Cardiac muscle cell (in vitro differentiated cells and primary cell): ENCODE measurements at regions not wholly inside any gene's neighbourhood (a gene's known extent, or its start where the extent isn't known, plus 50 kb on each side); places are given as distances from the start of the nearest gene placed in this dataset.

ENCODE experiments used
- DNase-seq, 2 donors: peaks; one replicate each; pipeline versions ENCODE4 v3.0.0 to v3.0.0-alpha.2; 2010 to 2017; ENCODE audit warnings: low read depth in 1 of 2, low spot score in 1 of 2
- H3K27ac ChIP-seq: fragments of 200-600 bp; sonication (generic); 2 replicates; pipeline ENCODE4 v1.5.1; 2016
- H3K27me3 ChIP-seq: fragments of 200-600 bp; sonication (generic); 2 replicates; pipeline ENCODE4 v1.6.0; 2016; ENCODE audit warnings: control low read depth
- H3K36me3 ChIP-seq: fragments of 200-600 bp; sonication (generic); 2 replicates; pipeline ENCODE4 v1.5.1; 2016; ENCODE audit warnings: control low read depth
- H3K4me1 ChIP-seq: fragments of 200-600 bp; sonication (generic); 2 replicates; pipeline ENCODE4 v1.8.1; 2017; ENCODE audit warnings: low read depth, mild to moderate bottlenecking, mixed run types
- H3K4me3 ChIP-seq: fragments of 200-600 bp; sonication (generic); 2 replicates; pipeline ENCODE4 v1.5.1; 2016; ENCODE audit warnings: mild to moderate bottlenecking
- H3K9me3 ChIP-seq: fragments of 200-600 bp; sonication (generic); 2 replicates; pipeline ENCODE4 v1.5.1; 2017; ENCODE audit warnings: low read depth, mild to moderate bottlenecking, control low read depth
- TF ChIP-seq, protein P1 (sequence below): IDR thresholded peaks from 2 replicates; pipeline ENCODE4 v1.5.1; 2012; ENCODE audit warnings: low read depth, mild to moderate bottlenecking, low read length

DNA sequence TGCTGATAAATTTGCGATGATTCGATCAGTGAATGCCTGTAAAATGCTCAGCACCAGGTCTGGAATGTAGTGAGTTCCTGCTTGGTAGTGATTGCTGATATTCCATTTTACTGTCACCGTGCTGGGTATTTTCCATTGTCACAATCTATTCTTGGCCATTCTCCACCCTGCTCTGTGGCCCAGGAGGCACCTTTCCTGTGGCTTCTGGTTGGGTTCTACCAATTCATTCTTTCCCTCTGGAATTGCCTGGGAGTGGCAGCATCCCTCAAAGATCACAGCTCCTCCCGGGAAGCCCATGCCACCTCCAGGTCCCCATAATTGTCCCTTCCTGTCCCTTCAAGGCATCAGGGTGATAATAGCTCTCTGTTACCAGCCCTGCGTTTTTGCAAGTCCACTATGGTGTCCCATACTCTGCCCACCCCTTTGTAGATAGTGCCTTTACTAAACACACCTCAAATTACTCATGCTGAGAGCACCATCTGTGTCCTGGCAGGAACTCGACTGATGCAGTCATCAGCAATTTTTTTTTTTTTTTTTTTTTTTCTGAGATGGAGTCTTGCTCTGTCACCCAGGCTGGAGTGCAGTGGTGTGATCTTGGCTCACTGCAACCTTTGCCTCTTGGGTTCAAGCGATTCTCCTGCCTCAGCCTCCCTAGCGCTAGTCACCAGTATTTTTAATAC, 177.8 kb upstream of the PROK2 start:
- no peak for DNase-seq
- H3K27me3 ChIP-seq: no peaks in the 10 kb centered on the region
- H3K4me3 ChIP-seq: no peak overlapping the region
- no peaks in the 10 kb centered on the region for H3K36me3 ChIP-seq
- H3K27ac ChIP-seq: no peak overlapping the region
- no peaks in the 10 kb centered on the region for H3K9me3 ChIP-seq
- H3K4me1 ChIP-seq: no peaks in the 10 kb centered on the region
- TF ChIP-seq, protein P1, sequence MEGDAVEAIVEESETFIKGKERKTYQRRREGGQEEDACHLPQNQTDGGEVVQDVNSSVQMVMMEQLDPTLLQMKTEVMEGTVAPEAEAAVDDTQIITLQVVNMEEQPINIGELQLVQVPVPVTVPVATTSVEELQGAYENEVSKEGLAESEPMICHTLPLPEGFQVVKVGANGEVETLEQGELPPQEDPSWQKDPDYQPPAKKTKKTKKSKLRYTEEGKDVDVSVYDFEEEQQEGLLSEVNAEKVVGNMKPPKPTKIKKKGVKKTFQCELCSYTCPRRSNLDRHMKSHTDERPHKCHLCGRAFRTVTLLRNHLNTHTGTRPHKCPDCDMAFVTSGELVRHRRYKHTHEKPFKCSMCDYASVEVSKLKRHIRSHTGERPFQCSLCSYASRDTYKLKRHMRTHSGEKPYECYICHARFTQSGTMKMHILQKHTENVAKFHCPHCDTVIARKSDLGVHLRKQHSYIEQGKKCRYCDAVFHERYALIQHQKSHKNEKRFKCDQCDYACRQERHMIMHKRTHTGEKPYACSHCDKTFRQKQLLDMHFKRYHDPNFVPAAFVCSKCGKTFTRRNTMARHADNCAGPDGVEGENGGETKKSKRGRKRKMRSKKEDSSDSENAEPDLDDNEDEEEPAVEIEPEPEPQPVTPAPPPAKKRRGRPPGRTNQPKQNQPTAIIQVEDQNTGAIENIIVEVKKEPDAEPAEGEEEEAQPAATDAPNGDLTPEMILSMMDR: no peak

DNA sequence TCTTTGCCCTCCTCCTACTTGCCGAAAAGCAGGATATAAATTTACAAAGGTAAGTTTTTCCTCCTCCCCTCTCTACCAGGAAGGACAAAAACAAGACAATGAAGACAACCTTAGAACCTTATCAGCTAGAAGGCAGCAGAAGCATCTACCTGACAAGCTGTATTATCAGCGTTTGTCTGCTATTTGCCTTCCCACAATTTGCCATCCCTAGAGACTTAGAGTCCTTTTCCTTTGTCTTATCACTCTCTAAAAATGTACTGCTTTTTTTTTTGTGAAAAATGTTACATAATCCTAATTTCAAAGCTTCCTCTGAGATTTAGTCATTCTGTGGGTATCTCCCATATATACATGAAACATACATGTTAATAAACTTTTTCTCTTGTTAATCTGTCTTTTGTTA, 176.9 kb upstream of the PROK2 start:
- no peaks in the 10 kb centered on the region for H3K27me3 ChIP-seq
- H3K4me3 ChIP-seq: no peak overlapping the region
- H3K36me3 ChIP-seq: no peaks in the 10 kb centered on the region
- TF ChIP-seq, protein P1: no peak
- H3K9me3 ChIP-seq: no peaks in the 10 kb centered on the region
- no peaks in the 10 kb centered on the region for H3K4me1 ChIP-seq
- H3K27ac ChIP-seq: no peak overlapping the region
- no peak for DNase-seq

DNA sequence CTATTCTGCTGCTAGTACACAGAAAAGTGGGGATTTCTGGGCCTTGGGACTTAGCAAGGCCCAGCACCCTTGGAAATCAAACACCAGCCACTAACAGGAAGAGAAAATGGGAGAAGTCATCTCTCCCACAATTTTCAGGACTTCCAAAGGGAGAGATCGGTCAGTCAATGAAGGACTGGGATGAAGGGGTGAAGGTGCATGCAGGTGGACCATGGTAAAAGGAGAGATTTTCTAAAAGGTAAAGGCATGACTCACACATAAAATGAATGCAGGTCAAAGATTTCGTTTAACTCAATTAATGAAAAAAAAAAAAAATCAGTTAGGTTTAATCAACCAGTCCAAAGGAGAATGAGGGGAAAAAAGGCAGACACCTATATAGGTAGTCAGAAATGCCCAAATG, 176.4 kb upstream of the PROK2 start:
- Histone ChIP-seq H3K27ac (no peak overlapping the region), H3K4me3 (no peak overlapping the region), H3K9me3 (no peaks in the 10 kb centered on the region), H3K27me3 (no peaks in the 10 kb centered on the region), H3K4me1 (no peaks in the 10 kb centered on the region), H3K36me3 (no peaks in the 10 kb centered on the region)
- TF ChIP-seq, protein P1: no peak
- DNase-seq: no peak

DNA sequence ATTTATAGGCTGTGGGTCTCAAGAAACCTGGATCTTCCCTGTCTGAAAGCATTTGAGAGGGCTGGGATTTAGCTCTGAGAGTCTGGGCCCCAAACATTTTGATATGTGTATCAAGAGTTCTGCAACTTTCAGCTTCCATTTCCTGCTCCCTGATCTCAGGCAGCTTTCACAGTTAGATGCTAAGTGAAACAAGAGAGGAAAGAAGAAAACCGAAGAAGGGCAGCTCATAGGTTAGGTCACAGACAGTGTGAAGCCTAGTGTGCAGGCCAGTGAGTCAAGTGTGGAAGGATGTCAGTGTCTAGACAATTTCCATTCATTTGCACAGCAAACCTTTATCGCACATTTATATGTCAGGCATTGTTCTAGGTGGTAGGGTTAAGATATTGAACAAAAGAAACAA, 173.6 kb upstream of the PROK2 start:
- Histone ChIP-seq H3K4me3 (no peak overlapping the region), H3K27ac (no peak overlapping the region), H3K9me3 (no peaks in the 10 kb centered on the region), H3K36me3 (no peaks in the 10 kb centered on the region), H3K4me1 (no peaks in the 10 kb centered on the region), H3K27me3 (no peaks in the 10 kb centered on the region)
- no peak for DNase-seq
- TF ChIP-seq, protein P1: no peak

DNA sequence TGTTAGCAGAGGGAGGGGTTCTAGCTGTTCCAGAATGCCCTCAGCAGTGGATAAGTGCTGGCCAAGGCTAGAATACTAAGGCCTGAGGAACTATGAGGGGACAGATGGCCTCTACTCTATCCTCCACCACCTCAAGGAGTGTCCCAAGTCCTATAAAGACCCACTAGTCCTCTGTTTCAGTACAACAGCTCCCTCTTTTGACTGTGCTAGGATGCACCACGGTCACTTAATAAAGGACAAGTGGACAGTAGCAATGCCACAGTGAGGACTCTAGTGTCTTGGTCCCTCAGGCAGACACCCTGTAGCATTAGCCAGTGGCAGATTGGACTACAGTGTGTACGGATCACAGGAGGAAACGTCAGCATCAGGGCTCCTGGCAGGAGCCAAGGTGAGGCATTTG, 171.8 kb upstream of the PROK2 start:
- Histone ChIP-seq H3K36me3 (no peaks in the 10 kb centered on the region), H3K27ac (no peak overlapping the region), H3K4me1 (no peaks in the 10 kb centered on the region), H3K27me3 (peaks cover 4% of the 10 kb centered on the region), H3K4me3 (no peak overlapping the region), H3K9me3 (no peaks in the 10 kb centered on the region)
- TF ChIP-seq, protein P1: no peak
- no peak for DNase-seq

DNA sequence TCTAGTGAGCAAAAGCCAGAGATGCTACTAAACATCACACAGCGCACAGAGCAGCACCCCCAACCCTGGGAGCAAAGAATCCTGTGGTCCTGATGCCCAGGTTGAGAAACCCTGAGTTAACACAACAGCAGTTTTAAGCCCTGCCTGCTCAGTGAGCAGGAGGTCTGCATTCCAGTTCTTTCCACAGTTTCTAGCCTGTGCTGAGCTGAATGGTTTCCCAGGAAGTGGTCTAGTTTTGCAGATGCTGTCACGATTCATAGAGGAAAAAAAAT, 171.1 kb upstream of the PROK2 start:
- Histone ChIP-seq H3K27ac (no peak overlapping the region), H3K36me3 (no peaks in the 10 kb centered on the region), H3K4me1 (no peaks in the 10 kb centered on the region), H3K4me3 (no peak overlapping the region), H3K9me3 (no peaks in the 10 kb centered on the region), H3K27me3 (peaks cover 4% of the 10 kb centered on the region)
- TF ChIP-seq, protein P1: no peak
- peak in 1 of 2 donors; percentile 30 for DNase-seq
